K562 (cell line): ENCODE measurements at regions not wholly inside any gene's neighbourhood (a gene's known extent, or its start where the extent isn't known, plus 50 kb on each side); places are given as distances from the start of the nearest gene placed in this dataset.
A peak's percentile ranks its signal among the peaks of the same experiment; 100 is the strongest.

Experiments
- ARID3B ChIP-seq: fragments of 250-450 bp; sonication (Bioruptor Pico); IDR thresholded peaks from 2 replicates; pipeline ENCODE4 v1.4.0; 2020; ENCODE audit warnings: borderline replicate concordance
- JUND ChIP-seq, 2 experiments: IDR thresholded peaks; 2 replicates in 1 of 2; 3 replicates in 1 of 2; pipeline ENCODE4 v1.6.1; 2011; ENCODE audit warnings: borderline replicate concordance in 2 of 2, low read depth in 2 of 2, low read length in 2 of 2, improper control_type of control experiment in 1 of 2, missing biosample characterization in 1 of 2, missing genetic modification characterization in 1 of 2, missing genetic modification reagents in 1 of 2
- TRIM24 ChIP-seq, 2 experiments: fragments of 450-650 bp; IDR thresholded peaks; 2 replicates each; pipeline ENCODE4 v1.6.1; 2016
- ZHX1 ChIP-seq: fragments of 150-350 bp; conservative IDR thresholded peaks from 2 replicates; pipeline ENCODE4 v1.6.1; 2014; ENCODE audit warnings: low read length

GRCh38 chr7:22632674-22633073 is 94.3 kb upstream of the IL6 start:
- TF ChIP-seq JUND (IDR thresholded peaks at IDR 0.05; ENCODE audit: borderline replicate concordance, low read depth, low read length) (no peak), JUND (tag; IDR thresholded peaks at IDR 0.05; ENCODE audit: borderline replicate concordance, low read depth, low read length) (no peak), ARID3B (CRISPR knock-in tag) (no peak), TRIM24 (IDR thresholded peaks at IDR 0.05) (0 out of 4 replicates have a peak, but pooled peaks of 1 of the 2 experiments have one; percentile 21), ZHX1 (no peak)
